HCT116 (cell line): ENCODE measurements at regions not wholly inside any gene's neighbourhood (a gene's known extent, or its start where the extent isn't known, plus 50 kb on each side); places are given as distances from the start of the nearest gene placed in this dataset.

Source experiments
- ATAC-seq: fragments of 200-7000 bp; cut with Tn5 transposase; 2 replicates; pipeline ENCODE4 v1.9.1; 2020; ENCODE audit warnings: mild to moderate bottlenecking, moderate library complexity
- BruUV-seq: library from RNA; stranded (reverse); fragments of 400-500 nt; replicated peaks from 2 replicates; lab custom pipeline; 2021; lab: Mats Ljungman, UMichigan
- CTCF ChIA-PET: fragments of 300-600 bp; sonication (Branson Sonifier 250); formaldehyde crosslinking; loops from one replicate; lab custom pipeline; 2021; ENCODE audit warnings: antibody characterized with exemption; lab: Charles Lee
- POLR2A ChIA-PET: fragments of 300-600, 350-600 bp; sonication (Branson Sonifier 250); formaldehyde crosslinking; loops from one replicate; lab custom pipeline; 2021; ENCODE audit warnings: antibody characterized with exemption; lab: Charles Lee
- RAD21 ChIA-PET, 2 experiments: fragments of 300-600 bp; sonication (Branson Sonifier 250); formaldehyde crosslinking; loops; one replicate each; lab custom pipeline; 2023; ENCODE audit warnings: low total read pairs in 2 of 2; ENCODE audit not compliant: uncharacterized antibody in 2 of 2, unreplicated experiment in 2 of 2, low non-redundant PET in 1 of 2; lab: Charles Lee
- DNase-seq: peaks from one replicate; pipeline ENCODE4 v3.0.0-alpha.2; 2010; ENCODE audit warnings: low read depth, low spot score
- H2AFZ ChIP-seq: fragments of 200-600 bp; shearing (Covaris generic), sonication (generic); 2 replicates; pipeline ENCODE4 v1.6.1; 2017; ENCODE audit warnings: low read depth, mixed run types, mixed read lengths, antibody characterized with exemption, low read length; ENCODE audit not compliant: poor library complexity, severe bottlenecking
- H3K27ac ChIP-seq: 2 replicates; pipeline ENCODE4 v1.5.1; 2012; ENCODE audit warnings: low read depth, low read length
- H3K27me3 ChIP-seq: fragments of 200-600 bp; sonication (generic); 2 replicates; pipeline ENCODE4 v1.6.1; 2016; ENCODE audit warnings: mixed run types, low read length, mixed read lengths; ENCODE audit not compliant: insufficient read depth
- H3K36me3 ChIP-seq, 2 experiments: fragments of 200-500 bp in 1 of 2; fragments of 200-600 bp in 1 of 2; sonication (Bioruptor generic) in 1 of 2; sonication (generic) in 1 of 2; 2 replicates each; pipeline versions ENCODE4 v1.5.1 to v1.6.1; 2014 to 2016; ENCODE audit warnings: low read length in 2 of 2, inconsistent platforms in 1 of 2, mixed read lengths in 1 of 2, mixed run types in 1 of 2; ENCODE audit not compliant: insufficient read depth in 2 of 2, control insufficient read depth in 1 of 2
- H3K4me1 ChIP-seq, 2 experiments: fragments of 200-600 bp in 1 of 2; sonication (generic) in 1 of 2; 2 replicates each; pipeline versions ENCODE4 v1.5.1 to v1.6.1; 2012 to 2017; ENCODE audit warnings: low read length in 2 of 2, inconsistent platforms in 1 of 2, mild to moderate bottlenecking in 1 of 2, mixed read lengths in 1 of 2, mixed run types in 1 of 2, moderate library complexity in 1 of 2; ENCODE audit not compliant: insufficient read depth in 2 of 2, control insufficient read depth in 1 of 2
- H3K4me2 ChIP-seq: fragments of 200-600 bp; sonication (generic); 2 replicates; pipeline ENCODE4 v1.6.1; 2017; ENCODE audit warnings: mixed run types, low read length, mixed read lengths
- H3K4me3 ChIP-seq, 2 experiments: fragments of 200-600 bp in 1 of 2; sonication (generic) in 1 of 2; replicated peaks in 1 of 2; 2 replicates each; pipeline ENCODE4 v1.5.1; 2011 to 2016; ENCODE audit warnings: low read length in 2 of 2, control low read depth in 1 of 2, low read depth in 1 of 2, mild to moderate bottlenecking in 1 of 2, mixed read lengths in 1 of 2, mixed run types in 1 of 2
- H3K79me2 ChIP-seq: fragments of 200-600 bp; sonication (generic); 2 replicates; pipeline ENCODE4 v1.6.1; 2017; ENCODE audit warnings: mild to moderate bottlenecking, mixed run types, low read length, moderate library complexity, mixed read lengths; ENCODE audit not compliant: insufficient read depth
- H3K9ac ChIP-seq: fragments of 200-600 bp; sonication (generic); 2 replicates; pipeline ENCODE4 v1.6.1; 2016; ENCODE audit warnings: low read length, mixed read lengths
- H3K9me2 ChIP-seq: fragments of 200-600 bp; sonication (generic), shearing (Covaris generic); 2 replicates; pipeline ENCODE4 v1.6.1; 2017; ENCODE audit warnings: mixed run types, mild to moderate bottlenecking, moderate library complexity; ENCODE audit not compliant: insufficient read depth
- H3K9me3 ChIP-seq, 2 experiments: fragments of 200-500 bp in 1 of 2; fragments of 200-600 bp in 1 of 2; sonication (Bioruptor generic) in 1 of 2; sonication (generic) in 1 of 2; 2 replicates each; pipeline ENCODE4 v1.6.1; 2014 to 2017; ENCODE audit warnings: low read length in 2 of 2, mixed read lengths in 2 of 2, inconsistent platforms in 1 of 2, low read depth in 1 of 2, mild to moderate bottlenecking in 1 of 2, mixed run types in 1 of 2, moderate library complexity in 1 of 2; ENCODE audit not compliant: control insufficient read depth in 1 of 2, insufficient read depth in 1 of 2
- H4K20me1 ChIP-seq: fragments of 200-600 bp; sonication (generic), shearing (Covaris generic); 2 replicates; pipeline ENCODE4 v1.6.1; 2017; ENCODE audit warnings: mixed run types, mild to moderate bottlenecking, moderate library complexity; ENCODE audit not compliant: insufficient read depth
- CEBPB ChIP-seq: IDR thresholded peaks from 2 replicates; pipeline ENCODE4 v1.6.1; 2012; ENCODE audit warnings: low read depth
- EGR1 ChIP-seq: IDR thresholded peaks from 2 replicates; pipeline ENCODE4 v1.6.1; 2012; ENCODE audit warnings: low read depth
- EZH2 ChIP-seq: fragments of 200-600 bp; sonication (generic); IDR thresholded peaks from 2 replicates; pipeline ENCODE4 v1.6.1; 2017; ENCODE audit warnings: antibody characterized with exemption, mixed run types
- EZH2phosphoT487 ChIP-seq: fragments of 200-600 bp; IDR thresholded peaks from 2 replicates; pipeline ENCODE4 v1.6.1; 2018; ENCODE audit warnings: antibody characterized with exemption, borderline replicate concordance
- FOSL1 ChIP-seq: IDR thresholded peaks from 2 replicates; pipeline ENCODE4 v1.6.1; 2012; ENCODE audit warnings: low read depth
- JUND ChIP-seq: IDR thresholded peaks from 2 replicates; pipeline ENCODE4 v1.6.1; 2012
- POLR2AphosphoS5 ChIP-seq: IDR thresholded peaks from 2 replicates; pipeline ENCODE4 v1.6.1; 2011; ENCODE audit warnings: mild to moderate bottlenecking, low read depth, low read length, moderate library complexity
- RAD21 ChIP-seq: IDR thresholded peaks from 2 replicates; pipeline ENCODE4 v1.6.1; 2012; ENCODE audit warnings: low read depth, mild to moderate bottlenecking
- SIN3A ChIP-seq: IDR thresholded peaks from 2 replicates; pipeline ENCODE4 v1.6.1; 2012; ENCODE audit warnings: low read depth
- SP1 ChIP-seq: IDR thresholded peaks from 2 replicates; pipeline ENCODE4 v1.6.1; 2012; ENCODE audit warnings: low read depth
- SRF ChIP-seq: IDR thresholded peaks from 2 replicates; pipeline ENCODE4 v1.6.1; 2012; ENCODE audit warnings: low read depth
- YY1 ChIP-seq: IDR thresholded peaks from 2 replicates; pipeline ENCODE4 v1.6.1; 2011; ENCODE audit warnings: low read length, low read depth, moderate library complexity, mild to moderate bottlenecking; ENCODE audit not compliant: insufficient replicate concordance; ENCODE audit errors: extremely low read depth
- ZFX ChIP-seq: fragments of 450-650 bp; IDR thresholded peaks from 2 replicates; pipeline ENCODE4 v1.6.1; 2017
- ZNF274 ChIP-seq: fragments of 200-500 bp; sonication (Bioruptor generic); IDR thresholded peaks from 2 replicates; pipeline ENCODE4 v1.6.1; 2014; ENCODE audit warnings: mild to moderate bottlenecking, low read depth, low read length, inconsistent platforms
- intact Hi-C: fragments of 100-400 bp; cut with micrococcal nuclease; formaldehyde crosslinking; loops from 2 replicates; pipeline ENCODE4 v1.10.0; 2022
- TF ChIP-seq, protein P1 (sequence below): IDR thresholded peaks from 2 replicates; pipeline ENCODE4 v1.6.1; 2012; ENCODE audit warnings: low read depth
- TF ChIP-seq, protein P2 (sequence below): IDR thresholded peaks from 2 replicates; pipeline ENCODE4 v1.6.1; 2012

DNA sequence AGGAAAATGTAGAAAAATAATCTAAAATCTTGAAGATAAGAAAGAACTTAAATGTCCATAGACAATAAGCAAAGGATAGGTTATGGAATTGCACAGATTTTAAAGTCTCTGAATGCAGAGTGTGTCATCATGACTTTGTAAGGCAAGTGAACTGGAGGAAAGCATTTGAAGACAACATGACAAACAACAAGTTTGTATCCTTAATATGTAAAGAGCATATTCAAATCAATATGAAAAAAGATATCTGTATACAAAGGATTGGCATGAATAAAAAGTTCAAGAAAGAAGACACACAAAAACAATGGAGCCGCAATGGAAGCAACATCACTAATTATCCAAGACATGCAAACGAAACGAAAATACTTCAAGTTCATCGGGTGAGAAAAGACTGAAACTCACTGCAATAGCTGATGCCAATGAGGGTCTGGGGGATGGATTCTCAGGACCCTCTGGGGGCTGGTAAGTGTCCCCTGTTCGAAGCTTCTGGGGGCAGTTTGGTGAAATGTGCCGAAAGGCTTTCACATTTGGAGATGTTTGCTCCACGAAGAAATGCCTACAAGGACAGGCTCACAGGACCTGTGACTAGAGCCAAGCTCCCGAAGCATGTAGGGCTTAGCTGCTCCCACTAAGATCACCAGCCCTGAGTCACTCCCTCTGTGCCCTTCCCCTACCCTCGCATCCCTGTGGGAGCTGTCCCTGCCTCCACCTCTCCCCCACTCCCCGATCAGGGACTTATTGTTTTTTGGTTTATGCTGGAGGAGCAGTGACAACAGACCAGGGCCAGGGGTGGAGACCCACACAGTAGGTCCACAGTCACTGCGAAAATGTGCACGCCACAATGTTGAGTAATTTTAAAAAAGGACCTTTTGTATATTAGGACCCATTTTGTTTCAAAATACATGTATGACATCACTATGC is 345.7 kb upstream of the SFSWAP start:
- H3K27me3 ChIP-seq, result peaks cover 34% of the 10 kb centered on the region
- no TSS peak for BruUV-seq
- H3K9me3 ChIP-seq, result no peaks in the 10 kb centered on the region
- ChIA-PET CTCF (no interaction called here), POLR2A (no interaction called here), RAD21 (no interaction called here)
- H3K9ac ChIP-seq, result no peak overlapping the region
- no peaks in the 10 kb centered on the region for H3K4me1 ChIP-seq
- no peaks in the 10 kb centered on the region for H3K36me3 ChIP-seq
- H3K4me3 ChIP-seq, result no peak overlapping the region
- ATAC-seq (no peak), DNase-seq (no peak)
- intact Hi-C loops, result no loop called here
- H3K9me2 ChIP-seq, result no peaks in the 10 kb centered on the region
- no peak overlapping the region for H3K4me2 ChIP-seq
- TF ChIP-seq CEBPB (no peak), SRF (no peak), ZNF274 (no peak), JUND (no peak), SIN3A (no peak), FOSL1 (no peak), EZH2phosphoT487 (no peak), EGR1 (no peak), EZH2 (no peak), RAD21 (no peak), SP1 (no peak), POLR2AphosphoS5 (no peak), ZFX (no peak), YY1 (no peak)
- TF ChIP-seq, protein P1, sequence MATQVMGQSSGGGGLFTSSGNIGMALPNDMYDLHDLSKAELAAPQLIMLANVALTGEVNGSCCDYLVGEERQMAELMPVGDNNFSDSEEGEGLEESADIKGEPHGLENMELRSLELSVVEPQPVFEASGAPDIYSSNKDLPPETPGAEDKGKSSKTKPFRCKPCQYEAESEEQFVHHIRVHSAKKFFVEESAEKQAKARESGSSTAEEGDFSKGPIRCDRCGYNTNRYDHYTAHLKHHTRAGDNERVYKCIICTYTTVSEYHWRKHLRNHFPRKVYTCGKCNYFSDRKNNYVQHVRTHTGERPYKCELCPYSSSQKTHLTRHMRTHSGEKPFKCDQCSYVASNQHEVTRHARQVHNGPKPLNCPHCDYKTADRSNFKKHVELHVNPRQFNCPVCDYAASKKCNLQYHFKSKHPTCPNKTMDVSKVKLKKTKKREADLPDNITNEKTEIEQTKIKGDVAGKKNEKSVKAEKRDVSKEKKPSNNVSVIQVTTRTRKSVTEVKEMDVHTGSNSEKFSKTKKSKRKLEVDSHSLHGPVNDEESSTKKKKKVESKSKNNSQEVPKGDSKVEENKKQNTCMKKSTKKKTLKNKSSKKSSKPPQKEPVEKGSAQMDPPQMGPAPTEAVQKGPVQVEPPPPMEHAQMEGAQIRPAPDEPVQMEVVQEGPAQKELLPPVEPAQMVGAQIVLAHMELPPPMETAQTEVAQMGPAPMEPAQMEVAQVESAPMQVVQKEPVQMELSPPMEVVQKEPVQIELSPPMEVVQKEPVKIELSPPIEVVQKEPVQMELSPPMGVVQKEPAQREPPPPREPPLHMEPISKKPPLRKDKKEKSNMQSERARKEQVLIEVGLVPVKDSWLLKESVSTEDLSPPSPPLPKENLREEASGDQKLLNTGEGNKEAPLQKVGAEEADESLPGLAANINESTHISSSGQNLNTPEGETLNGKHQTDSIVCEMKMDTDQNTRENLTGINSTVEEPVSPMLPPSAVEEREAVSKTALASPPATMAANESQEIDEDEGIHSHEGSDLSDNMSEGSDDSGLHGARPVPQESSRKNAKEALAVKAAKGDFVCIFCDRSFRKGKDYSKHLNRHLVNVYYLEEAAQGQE, result no peak
- TF ChIP-seq, protein P2, sequence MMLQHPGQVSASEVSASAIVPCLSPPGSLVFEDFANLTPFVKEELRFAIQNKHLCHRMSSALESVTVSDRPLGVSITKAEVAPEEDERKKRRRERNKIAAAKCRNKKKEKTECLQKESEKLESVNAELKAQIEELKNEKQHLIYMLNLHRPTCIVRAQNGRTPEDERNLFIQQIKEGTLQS, result no peak
- H2AFZ ChIP-seq, result no peak overlapping the region
- no peaks in the 10 kb centered on the region for H3K79me2 ChIP-seq
- no peak overlapping the region for H3K27ac ChIP-seq
- no peaks in the 10 kb centered on the region for H4K20me1 ChIP-seq
